ENCODE measurements at regions not wholly inside any gene's neighbourhood (a gene's known extent, or its start where the extent isn't known, plus 50 kb on each side); places are given as distances from the start of the nearest gene placed in this dataset.

DNA sequence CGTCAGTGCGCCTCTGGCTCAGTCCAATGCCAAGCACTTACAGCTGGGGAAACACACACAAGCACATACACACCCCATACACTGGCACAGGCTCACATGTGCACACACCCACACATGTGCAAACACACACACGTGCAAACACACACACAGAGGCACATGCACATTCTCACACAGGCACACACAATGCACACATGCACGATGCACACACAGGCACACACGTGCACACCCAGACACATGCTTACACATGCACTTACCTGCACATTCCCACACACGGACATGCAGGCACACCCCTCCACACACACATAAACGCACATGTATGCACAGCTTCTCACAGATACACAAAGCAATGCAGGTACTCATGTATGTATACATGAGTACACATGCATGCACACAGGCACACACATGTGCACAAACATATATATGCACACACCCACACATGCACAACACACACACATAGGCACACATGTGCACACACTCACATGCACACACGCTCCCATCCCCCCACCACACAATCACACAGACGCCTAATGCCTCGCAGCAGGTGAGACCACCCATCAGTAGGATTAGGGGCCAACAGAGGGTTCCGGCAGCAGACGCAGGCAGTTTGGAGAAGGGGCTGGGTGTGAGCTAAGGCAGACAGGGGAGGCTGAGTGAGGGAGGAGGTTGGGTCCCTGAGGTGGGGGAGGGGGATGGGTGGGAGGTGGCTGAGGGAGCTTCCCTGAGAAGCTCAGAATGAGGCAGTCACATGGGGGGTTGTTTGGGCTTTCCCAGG is 71.2 kb upstream of the SLCO4A1 start:
- Histone ChIP-seq H3K36me3 (ENCODE audit: control insufficient read depth, insufficient read depth, low read length) (no peaks in the 10 kb centered on the region), H3K27me3 (ENCODE audit: control insufficient read depth, insufficient read depth, low read length) (peaks cover 3% of the 10 kb centered on the region), H3K4me3 (ENCODE audit: low read depth, low read length) (no peak overlapping the region)
- FAIRE-seq (peak; percentile 83), DNase-seq (ENCODE audit: low read depth) (no peak)
- no peak for TF ChIP-seq CTCF (IDR thresholded peaks at IDR 0.05; ENCODE audit: insufficient read depth, low read length, severe bottlenecking)

- no peak for FAIRE-seq
- H3K27me3 ChIP-seq (ENCODE audit: control insufficient read depth, insufficient read depth, low read length): peaks cover 3% of the 10 kb centered on the region
Observed at GRCh38 chr20:62571669-62572344, 70.5 kb upstream of the SLCO4A1 start.

DNA sequence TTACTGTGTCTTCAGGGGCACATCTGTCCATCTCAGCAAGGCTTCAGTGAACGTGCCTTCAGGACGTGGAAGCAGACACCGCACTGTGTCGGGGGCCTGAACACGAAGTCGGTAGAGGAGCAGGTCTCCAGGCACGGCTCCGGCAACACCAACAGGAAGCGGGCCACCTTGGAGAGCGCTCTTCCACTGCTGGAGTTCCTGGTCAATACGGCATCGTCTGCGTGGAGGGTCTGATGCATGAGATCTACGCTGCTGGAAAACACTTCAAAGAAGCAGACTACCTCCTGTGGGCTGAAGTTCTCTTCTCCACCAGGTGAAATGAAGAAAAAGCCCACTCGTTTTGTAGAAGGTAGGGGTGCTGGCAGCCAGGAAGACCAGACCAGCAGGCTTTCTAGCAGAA is 69.3 kb upstream of the SLCO4A1 start:
- no peak for TF ChIP-seq CTCF (IDR thresholded peaks at IDR 0.05; ENCODE audit: insufficient read depth, low read length, severe bottlenecking)
- H3K27me3 ChIP-seq (ENCODE audit: control insufficient read depth, insufficient read depth, low read length): peaks cover 3% of the 10 kb centered on the region
- DNase-seq (ENCODE audit: low read depth) (no peak), FAIRE-seq (no peak)
- no peaks in the 10 kb centered on the region for H3K36me3 ChIP-seq (ENCODE audit: control insufficient read depth, insufficient read depth, low read length)
- H3K4me3 ChIP-seq (ENCODE audit: low read depth, low read length): no peak overlapping the region

More at GRCh38 chr20:62571669-62572344, 70.5 kb upstream of the SLCO4A1 start:
- Histone ChIP-seq H3K36me3 (ENCODE audit: control insufficient read depth, insufficient read depth, low read length) (no peaks in the 10 kb centered on the region), H3K4me3 (ENCODE audit: low read depth, low read length) (no peak overlapping the region)
- no peak for DNase-seq (ENCODE audit: low read depth)
- TF ChIP-seq CTCF (IDR thresholded peaks at IDR 0.05; ENCODE audit: insufficient read depth, low read length, severe bottlenecking): peak; percentile 3

- peak; percentile 40 for FAIRE-seq
- Histone ChIP-seq H3K27me3 (ENCODE audit: control insufficient read depth, insufficient read depth, low read length) (peaks cover 3% of the 10 kb centered on the region), H3K4me3 (ENCODE audit: low read depth, low read length) (no peak overlapping the region), H3K36me3 (ENCODE audit: control insufficient read depth, insufficient read depth, low read length) (no peaks in the 10 kb centered on the region)
- DNase-seq (ENCODE audit: low read depth): no peak
- no peak for TF ChIP-seq CTCF (IDR thresholded peaks at IDR 0.05; ENCODE audit: insufficient read depth, low read length, severe bottlenecking)
Observed at GRCh38 chr20:62573817-62574216, 68.5 kb upstream of the SLCO4A1 start.

DNA sequence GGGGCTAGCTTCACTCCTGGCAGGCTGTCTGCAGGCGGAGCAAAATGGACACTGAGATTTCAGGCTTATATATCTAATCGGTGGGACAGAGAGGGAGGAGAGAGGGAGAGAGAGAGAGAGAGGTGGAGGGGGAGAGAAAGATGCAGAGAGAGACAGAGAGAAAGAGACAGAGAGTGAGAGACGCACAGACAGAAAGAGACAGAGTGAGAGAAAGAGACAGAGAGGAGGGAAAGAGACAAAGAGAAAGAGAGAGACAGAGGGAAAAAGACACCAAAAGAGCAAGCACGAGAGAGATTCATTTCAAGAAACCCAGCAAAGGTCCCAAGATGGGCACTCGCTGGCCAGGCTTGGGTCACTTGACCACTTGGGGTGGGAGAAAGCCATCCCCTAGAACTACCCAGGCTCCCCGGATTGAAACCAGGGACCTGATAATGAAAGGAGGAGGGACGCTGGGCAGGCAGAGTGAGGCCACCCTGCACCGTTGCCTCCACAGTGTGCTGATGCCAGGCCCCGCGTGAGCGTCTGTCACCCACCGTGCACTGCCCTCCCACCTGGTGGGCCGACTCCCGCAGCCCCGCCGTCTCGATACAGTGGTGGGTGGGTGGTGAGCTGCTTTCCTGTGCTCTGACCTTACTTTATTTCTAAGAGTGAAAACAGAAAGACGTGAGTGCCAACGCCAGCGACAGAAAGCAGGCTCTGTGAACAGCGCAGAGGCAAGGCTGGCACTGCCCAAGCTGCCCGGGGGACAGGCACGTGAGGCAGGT is 67.9 kb upstream of the SLCO4A1 start:
- Histone ChIP-seq H3K4me3 (ENCODE audit: low read depth, low read length) (no peak overlapping the region), H3K27me3 (ENCODE audit: control insufficient read depth, insufficient read depth, low read length) (peaks cover 3% of the 10 kb centered on the region), H3K36me3 (ENCODE audit: control insufficient read depth, insufficient read depth, low read length) (no peaks in the 10 kb centered on the region)
- FAIRE-seq (no peak), DNase-seq (ENCODE audit: low read depth) (no peak)
- no peak for TF ChIP-seq CTCF (IDR thresholded peaks at IDR 0.05; ENCODE audit: insufficient read depth, low read length, severe bottlenecking)

Measured in bronchial epithelial cell (primary cell).